SK-N-SH (cell line): ENCODE measurements at regions not wholly inside any gene's neighbourhood (a gene's known extent, or its start where the extent isn't known, plus 50 kb on each side); places are given as distances from the start of the nearest gene placed in this dataset.

ENCODE experiments used
- CTCF ChIP-seq: fragments of 200-600 bp; sonication (generic); IDR thresholded peaks from 2 replicates; pipeline ENCODE4 v1.6.1; 2017; ENCODE audit warnings: antibody characterized with exemption, mild to moderate bottlenecking, moderate library complexity
- EZH2phosphoT487 ChIP-seq: fragments of 200-600 bp; sonication (generic); IDR thresholded peaks from 2 replicates; pipeline ENCODE4 v1.6.1; 2017; ENCODE audit warnings: low read depth, mixed run types, mild to moderate bottlenecking, antibody characterized with exemption, moderate library complexity, borderline replicate concordance
- MXI1 ChIP-seq: IDR thresholded peaks from 2 replicates; pipeline ENCODE4 v1.6.1; 2012; ENCODE audit warnings: mild to moderate bottlenecking, low read depth, low read length, improper control_type of control experiment
- NFIC ChIP-seq: IDR thresholded peaks from 2 replicates; pipeline ENCODE4 v1.4.0; 2012; ENCODE audit warnings: borderline replicate concordance
- RCOR1 ChIP-seq: fragments of 150-350 bp; IDR thresholded peaks from 2 replicates; pipeline ENCODE4 v1.6.1; 2017; ENCODE audit warnings: antibody characterized with exemption, low read length
- SIN3A ChIP-seq: IDR thresholded peaks from 2 replicates; pipeline ENCODE4 v1.6.1; 2012; ENCODE audit warnings: low read depth, mild to moderate bottlenecking, low read length, moderate library complexity, borderline replicate concordance
- TCF12 ChIP-seq: IDR thresholded peaks from 2 replicates; pipeline ENCODE4 v1.4.0; 2012
- USF2 ChIP-seq: fragments of 150-350 bp; IDR thresholded peaks from 2 replicates; pipeline ENCODE4 v1.6.1; 2017; ENCODE audit warnings: antibody characterized with exemption, low read length, low read depth, borderline replicate concordance
- TF ChIP-seq, protein P1 (sequence below): fragments of 150-350 bp; IDR thresholded peaks from 2 replicates; pipeline ENCODE4 v1.6.1; 2016; ENCODE audit warnings: mild to moderate bottlenecking, low read depth, low read length

DNA sequence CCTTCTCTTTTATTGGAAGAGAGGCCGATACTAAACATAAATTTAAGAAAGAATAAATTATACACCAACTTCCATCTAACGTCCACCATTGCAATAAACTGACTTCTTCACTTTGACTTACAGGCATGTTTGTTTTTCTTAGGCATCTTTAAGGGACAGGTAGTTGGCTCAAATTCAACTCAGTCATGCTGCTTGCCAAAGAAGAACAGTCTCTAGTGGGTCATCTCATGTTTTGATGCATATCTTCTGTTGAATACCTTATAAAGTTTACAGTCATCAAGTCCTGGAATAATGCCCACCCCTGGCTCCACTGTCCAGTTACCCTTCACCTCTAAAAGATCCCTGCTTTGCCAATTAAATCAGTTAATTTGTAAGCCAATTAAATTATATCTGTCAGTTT is 328.2 kb upstream of the GRAMD2B start:
- no peak for TF ChIP-seq CTCF
- no peak for TF ChIP-seq TCF12
- TF ChIP-seq RCOR1: no peak
- no peak for TF ChIP-seq EZH2phosphoT487
- TF ChIP-seq, protein P1, sequence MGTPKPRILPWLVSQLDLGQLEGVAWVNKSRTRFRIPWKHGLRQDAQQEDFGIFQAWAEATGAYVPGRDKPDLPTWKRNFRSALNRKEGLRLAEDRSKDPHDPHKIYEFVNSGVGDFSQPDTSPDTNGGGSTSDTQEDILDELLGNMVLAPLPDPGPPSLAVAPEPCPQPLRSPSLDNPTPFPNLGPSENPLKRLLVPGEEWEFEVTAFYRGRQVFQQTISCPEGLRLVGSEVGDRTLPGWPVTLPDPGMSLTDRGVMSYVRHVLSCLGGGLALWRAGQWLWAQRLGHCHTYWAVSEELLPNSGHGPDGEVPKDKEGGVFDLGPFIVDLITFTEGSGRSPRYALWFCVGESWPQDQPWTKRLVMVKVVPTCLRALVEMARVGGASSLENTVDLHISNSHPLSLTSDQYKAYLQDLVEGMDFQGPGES: no peak
- TF ChIP-seq NFIC: no peak
- TF ChIP-seq SIN3A: no peak
- TF ChIP-seq USF2: no peak
- TF ChIP-seq MXI1: no peak
